HL-60/S4 treated with retinoic acid at 250 ng/mL for 4 days and 3 days (cell line): ENCODE measurements at regions not wholly inside any gene's neighbourhood (a gene's known extent, or its start where the extent isn't known, plus 50 kb on each side); places are given as distances from the start of the nearest gene placed in this dataset.

ENCODE experiments used
- in situ Hi-C: fragments of 300-500 bp; cut with MboI; formaldehyde crosslinking; loops from 2 replicates; pipeline ENCODE4 v1.7.0; 2022; ENCODE audit warnings: low sequenced_read_pairs

DNA sequence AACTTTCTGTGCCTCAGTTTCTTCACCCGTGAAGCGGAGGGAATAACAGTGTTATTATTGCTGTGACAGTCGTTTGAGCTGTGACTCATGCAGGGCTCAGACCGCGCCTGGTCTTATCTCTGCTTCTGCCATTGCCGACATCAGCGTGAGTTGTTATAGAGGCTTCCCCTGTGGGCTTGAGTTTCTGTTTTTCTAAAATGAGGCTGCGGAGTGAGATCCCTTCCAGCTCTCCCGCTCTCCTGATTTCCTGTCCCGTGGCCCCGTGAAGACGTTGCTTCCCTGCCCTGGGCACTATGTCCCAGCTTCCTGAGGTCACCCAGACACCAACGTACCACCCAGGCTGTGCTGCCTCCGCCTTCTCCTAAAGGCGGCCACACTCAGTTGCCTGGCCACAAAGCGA is 278.5 kb downstream of the BMP7 start:
- in situ Hi-C loops = loop anchor here (25.0 kb wide), 1 partner anchor 426 kb away; no protein-coding TSS in a partner anchor

DNA sequence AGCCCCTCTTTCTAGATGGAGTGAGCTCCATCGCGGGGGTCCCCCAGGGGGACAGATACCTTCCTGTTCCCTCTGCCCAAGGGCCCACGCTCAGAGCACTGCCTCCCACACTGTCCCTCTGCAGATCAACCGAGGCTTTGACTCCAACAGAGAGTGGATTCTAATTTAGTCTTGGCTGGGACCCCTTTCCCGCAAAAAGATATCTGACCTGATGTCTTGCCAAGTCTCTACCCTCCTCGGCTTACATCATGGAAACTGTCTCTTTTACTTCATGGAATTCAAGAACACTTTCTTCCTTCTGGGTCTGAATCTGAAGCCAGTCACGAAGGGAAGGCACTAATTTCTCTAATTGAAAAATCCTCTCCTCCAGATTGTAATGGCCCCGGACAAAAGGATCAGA is 278.0 kb downstream of the BMP7 start:
- in situ Hi-C loops = loop anchor here (25.0 kb wide), 1 partner anchor 426 kb away; no protein-coding TSS in a partner anchor

GRCh38 chr20:56989516-56989915 is 276.9 kb downstream of the BMP7 start:
- in situ Hi-C loops = loop anchor here (25.0 kb wide), 1 partner anchor 427 kb away; no protein-coding TSS in a partner anchor

GRCh38 chr20:56993020-56993559 is 273.4 kb downstream of the BMP7 start:
- in situ Hi-C loops = loop anchor here (25.0 kb wide), 1 partner anchor 431 kb away; no protein-coding TSS in a partner anchor

DNA sequence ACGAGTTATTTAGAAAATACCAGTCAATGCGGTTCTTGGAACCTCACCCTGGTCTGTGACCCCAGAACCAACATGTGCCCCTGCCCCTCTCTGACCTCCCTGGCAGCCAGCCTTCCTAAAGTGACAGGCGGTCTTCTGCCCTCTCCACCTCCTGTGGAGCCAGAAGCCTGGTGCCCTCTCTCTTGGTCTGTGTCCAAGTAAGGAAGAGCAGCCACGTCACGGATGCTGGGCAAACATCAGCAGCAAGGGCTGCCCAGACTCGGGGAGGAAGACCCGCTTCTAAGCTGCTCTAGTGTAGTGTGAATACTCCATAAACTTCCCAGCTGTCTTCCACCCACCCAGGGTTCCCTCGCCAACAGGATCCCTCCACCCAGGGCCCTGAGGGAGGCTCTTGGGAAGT is 272.4 kb downstream of the BMP7 start:
- in situ Hi-C loops = loop anchor here (25.0 kb wide), 1 partner anchor 432 kb away; no protein-coding TSS in a partner anchor

DNA sequence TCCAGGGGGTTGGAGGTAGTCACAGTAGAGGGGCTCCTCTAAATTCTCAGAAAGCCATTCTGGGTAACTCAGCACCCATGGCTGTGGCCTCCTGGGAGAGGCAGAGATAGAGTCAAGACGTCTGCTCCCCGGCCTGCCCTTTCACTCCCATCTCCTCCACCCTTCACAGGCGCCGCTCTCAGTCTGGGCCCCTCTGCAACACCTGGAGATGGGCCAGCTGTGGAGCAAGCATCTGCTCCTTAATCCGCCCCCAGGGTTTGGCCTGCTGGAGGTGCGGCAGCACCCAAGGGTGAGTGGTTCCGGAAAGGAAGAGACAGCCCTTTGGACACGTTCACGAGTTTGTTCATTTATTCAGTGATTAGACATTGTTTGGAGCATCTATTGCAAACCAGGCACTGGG is 271.3 kb downstream of the BMP7 start:
- in situ Hi-C loops = loop anchor here (25.0 kb wide), 1 partner anchor 433 kb away; no protein-coding TSS in a partner anchor

DNA sequence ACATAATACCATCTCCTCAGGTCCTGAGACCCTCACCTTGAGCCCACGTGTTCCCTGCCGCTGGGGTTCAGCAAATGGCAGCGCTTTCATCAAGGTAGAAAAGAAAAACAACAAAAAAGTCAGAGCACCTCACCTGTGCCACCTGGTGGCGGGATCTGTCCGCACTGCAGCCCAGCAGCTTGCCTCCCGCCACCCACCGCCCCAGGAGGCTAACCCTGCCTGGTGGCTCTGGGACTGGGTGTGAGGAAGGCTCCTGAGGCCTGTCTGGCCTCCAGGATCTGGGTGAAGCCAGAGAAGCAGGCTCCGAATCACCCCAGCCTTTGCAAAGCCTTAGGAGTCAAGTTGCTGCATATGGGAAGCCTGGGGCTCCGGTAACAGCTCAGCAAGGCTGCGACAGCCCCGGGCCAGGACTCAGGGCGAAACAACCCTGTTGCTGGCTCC is 270.8 kb downstream of the BMP7 start:
- in situ Hi-C loops = loop anchor here (25.0 kb wide), 1 partner anchor 433 kb away; no protein-coding TSS in a partner anchor

DNA sequence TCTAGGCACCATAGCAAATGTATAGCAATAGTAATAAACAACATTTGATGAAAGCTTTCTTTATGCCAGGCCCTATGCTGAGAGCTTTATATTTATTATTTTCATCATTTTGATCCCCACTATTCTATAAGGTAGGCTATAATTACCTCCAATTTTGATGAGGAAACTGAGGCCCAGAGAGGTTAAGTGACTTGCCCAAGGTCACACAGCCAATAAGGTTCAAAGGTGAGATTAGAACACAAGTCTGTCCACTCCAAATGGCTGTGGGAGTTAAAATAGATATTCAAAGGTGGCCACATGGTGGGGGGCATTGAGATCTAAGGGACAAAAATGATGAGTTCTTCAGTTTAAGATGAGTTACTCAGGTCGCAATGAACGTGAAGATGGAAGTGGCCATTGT is 269.9 kb downstream of the BMP7 start:
- in situ Hi-C loops = loop anchor here (25.0 kb wide), 1 partner anchor 434 kb away; no protein-coding TSS in a partner anchor

- in situ Hi-C loops = loop anchor here (25.0 kb wide), 1 partner anchor 436 kb away; no protein-coding TSS in a partner anchor
Observed at GRCh38 chr20:56998438-56998837, 268.0 kb downstream of the BMP7 start.

DNA sequence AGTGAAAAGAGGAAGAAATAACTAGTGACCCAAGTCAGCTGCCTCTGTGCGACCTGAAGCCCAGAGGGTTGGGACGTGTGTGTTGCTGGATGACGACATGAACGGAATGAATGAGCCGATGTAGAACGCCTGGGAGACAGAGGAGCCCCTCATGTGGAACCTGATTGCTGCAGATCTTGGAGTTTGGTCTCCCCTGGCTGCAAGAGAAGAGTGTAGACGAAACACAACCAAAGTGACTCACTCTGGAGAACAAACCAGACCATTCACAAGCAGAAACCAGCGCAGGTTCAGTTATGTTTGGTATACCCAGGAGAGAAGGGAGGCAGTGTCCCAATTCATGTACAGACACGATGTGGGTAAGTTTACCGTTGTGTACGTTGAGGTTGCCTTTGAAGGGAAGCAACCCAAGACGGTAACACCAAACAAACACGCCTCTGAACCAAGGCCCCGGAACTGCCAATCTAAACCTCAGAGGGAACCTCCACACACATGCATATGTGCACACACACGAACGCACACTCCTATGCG is 265.9 kb downstream of the BMP7 start:
- in situ Hi-C loops = no loop called here

GRCh38 chr20:57001126-57001767 is 265.2 kb downstream of the BMP7 start:
- in situ Hi-C loops = no loop called here

DNA sequence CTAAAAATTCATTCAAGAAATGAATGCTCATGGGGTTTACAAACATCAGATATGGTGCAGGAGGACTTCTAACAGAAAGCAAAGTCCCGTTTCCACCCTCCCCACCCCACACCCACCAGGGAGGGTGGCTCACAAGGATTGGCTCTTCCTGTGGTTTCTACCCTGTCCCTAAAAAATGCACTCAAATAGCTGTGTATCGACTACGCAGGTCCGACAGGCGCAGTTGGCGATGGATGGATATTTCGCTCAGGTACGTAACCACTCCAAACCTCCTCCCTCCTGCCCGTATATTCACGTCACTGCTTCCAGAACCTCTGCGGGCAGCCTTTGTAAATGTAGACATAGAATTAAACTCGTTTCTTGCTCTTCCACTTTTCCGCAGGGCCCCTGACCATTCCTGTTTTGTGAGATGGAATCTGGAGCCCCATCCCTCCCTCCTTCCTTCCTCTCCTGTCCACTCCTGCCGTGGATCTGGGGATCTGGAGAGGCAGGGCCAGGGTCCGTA is 264.3 kb downstream of the BMP7 start:
- in situ Hi-C loops = no loop called here

GRCh38 chr20:57003012-57003411 is 263.4 kb downstream of the BMP7 start:
- in situ Hi-C loops = no loop called here

DNA sequence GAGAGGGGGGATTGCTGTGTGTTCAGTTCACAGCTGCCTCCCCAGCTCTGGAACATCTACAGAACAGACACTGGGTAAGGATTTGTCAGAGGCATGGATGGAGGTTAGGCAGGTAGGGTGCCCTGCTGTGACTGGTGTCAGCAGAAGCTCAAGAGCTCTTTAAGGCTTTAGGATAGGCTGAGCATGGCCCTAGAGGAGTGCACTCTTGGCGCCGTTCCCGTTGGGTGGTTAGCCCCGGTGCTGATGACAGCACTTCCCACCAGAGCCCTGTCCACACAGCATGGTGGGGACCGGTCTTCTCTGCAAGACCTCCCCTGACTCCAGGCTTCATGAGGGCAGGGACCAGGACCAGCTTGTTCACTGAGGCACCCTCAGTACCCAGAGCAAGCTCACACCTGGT is 262.0 kb downstream of the BMP7 start:
- in situ Hi-C loops = no loop called here

- in situ Hi-C loops = no loop called here
Observed at GRCh38 chr20:57004951-57005933, 261.2 kb downstream of the BMP7 start.

DNA sequence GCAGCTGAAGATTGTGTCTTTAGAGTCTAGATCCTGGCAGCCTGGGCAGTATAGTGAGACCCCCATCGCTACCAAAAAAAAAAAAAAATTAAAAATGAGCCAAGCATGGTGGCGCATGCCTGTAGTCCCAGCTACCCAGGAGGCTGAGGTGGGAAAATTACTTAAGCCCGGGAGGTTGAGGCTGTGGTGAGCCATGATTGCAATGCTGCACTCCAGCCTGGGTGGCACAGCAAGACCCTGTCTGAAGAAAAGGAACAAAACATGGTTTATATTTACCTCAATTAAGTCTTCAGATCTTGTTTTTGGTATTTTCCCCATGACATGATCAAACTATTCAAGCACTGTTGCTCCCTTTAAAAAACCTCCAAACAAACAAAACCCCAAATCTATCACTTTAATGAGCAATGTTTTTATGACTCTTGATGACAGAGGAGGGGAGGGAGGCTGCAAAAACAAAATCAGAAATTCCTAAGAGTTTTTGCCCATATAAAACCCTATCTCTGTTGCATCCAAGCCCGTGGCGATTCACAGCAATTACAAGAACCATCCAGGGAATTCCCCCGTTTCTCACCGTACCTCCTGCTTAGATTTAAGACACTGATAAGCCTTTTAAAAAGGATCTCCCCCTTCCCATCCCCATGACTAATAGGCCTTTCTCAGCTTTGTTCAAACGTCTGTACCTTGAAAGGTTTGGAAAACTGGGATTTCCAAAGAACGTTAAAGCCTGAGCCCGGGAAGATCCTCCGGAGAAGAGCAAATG is 259.9 kb downstream of the BMP7 start:
- in situ Hi-C loops = no loop called here

DNA sequence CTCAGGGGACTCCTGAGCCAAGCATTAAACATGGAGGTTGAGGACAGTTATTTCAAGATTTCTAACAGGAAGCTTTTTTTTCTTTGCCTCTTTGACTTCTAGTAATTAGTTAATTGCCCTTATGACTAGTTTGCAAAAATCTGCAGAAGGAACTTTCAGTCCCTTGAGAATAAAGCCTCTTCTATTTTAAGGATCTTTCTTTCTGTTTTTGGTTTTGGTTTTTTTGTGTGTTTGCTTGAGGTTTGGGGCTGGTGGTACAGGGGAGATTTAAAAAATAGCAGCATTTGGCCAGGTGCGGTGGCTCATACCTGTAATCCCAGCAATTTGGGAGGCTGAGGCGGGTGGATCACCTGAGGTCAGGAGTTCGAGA is 259.3 kb downstream of the BMP7 start:
- in situ Hi-C loops = no loop called here

DNA sequence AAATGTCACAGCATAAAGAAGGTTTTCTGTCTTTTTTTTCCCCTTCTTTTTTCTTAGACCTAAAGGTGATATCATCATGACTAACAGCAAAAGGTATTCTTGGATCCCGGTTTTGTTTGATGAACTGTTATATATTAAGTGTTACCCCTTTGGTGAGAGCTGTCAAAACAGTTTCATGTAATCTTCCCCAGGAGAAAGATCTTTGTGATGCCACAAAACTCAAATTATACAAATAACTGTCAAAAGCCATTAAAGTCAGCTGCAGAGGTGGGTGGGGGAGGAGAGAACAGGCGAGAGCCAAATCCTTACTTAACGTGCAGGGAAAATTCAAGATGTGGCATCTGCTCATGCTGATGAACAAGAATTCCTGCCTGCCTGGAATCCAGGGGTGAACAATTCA is 258.2 kb downstream of the BMP7 start:
- in situ Hi-C loops = no loop called here

GRCh38 chr20:57009355-57009754 is 257.1 kb downstream of the BMP7 start:
- in situ Hi-C loops = no loop called here

GRCh38 chr20:57009775-57010174 is 256.7 kb downstream of the BMP7 start:
- in situ Hi-C loops = no loop called here
